GM13977 (cell line): ENCODE measurements at regions not wholly inside any gene's neighbourhood (a gene's known extent, or its start where the extent isn't known, plus 50 kb on each side); places are given as distances from the start of the nearest gene placed in this dataset.

Source experiments
- DNase-seq: peaks from one replicate; pipeline ENCODE4 v3.0.0; 2012; ENCODE audit warnings: low spot score
- CTCF ChIP-seq: IDR thresholded peaks from 2 replicates; pipeline ENCODE4 v1.5.1; 2012; ENCODE audit warnings: mild to moderate bottlenecking, control low read depth; ENCODE audit not compliant: insufficient read depth; ENCODE audit errors: extremely low read depth, missing control alignments
- in situ Hi-C: fragments of 300-500 bp; cut with MboI; formaldehyde crosslinking; loops from one replicate; pipeline ENCODE4 v1.12.0; 2022; ENCODE audit warnings: low sequenced_read_pairs, low pct_unique_long_range_greater_than_20kb, mixed read lengths, inconsistent platforms; ENCODE audit not compliant: unreplicated experiment

DNA sequence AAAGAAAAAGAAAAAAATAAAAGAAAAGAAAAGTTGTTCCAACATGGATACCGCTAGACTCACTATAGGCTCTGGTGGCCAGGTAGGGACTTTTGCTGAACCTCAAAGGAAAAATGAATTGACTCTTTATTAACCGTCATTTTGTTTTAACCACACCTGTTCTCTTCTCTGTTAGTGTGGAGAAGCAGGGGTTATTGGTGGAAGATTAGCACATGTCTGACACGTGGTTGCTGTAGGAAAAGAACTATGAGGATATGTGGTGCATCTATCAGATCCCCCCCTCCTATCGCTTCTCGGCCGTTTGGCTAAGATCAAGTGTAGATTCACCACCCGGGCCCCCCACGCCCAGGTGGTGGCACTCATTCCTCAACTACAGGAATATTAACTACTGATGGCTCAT, 212.4 kb upstream of the ZNF184 start:
- TF ChIP-seq CTCF: no peak
- in situ Hi-C loops: no loop called here

GRCh38 chr6:27684264-27685211, 211.6 kb upstream of the ZNF184 start:
- TF ChIP-seq CTCF: no peak
- in situ Hi-C loops: no loop called here
- peak; percentile 61 for DNase-seq

More for the DNA sequence above, 212.4 kb upstream of the ZNF184 start:
- DNase-seq: no peak

DNA sequence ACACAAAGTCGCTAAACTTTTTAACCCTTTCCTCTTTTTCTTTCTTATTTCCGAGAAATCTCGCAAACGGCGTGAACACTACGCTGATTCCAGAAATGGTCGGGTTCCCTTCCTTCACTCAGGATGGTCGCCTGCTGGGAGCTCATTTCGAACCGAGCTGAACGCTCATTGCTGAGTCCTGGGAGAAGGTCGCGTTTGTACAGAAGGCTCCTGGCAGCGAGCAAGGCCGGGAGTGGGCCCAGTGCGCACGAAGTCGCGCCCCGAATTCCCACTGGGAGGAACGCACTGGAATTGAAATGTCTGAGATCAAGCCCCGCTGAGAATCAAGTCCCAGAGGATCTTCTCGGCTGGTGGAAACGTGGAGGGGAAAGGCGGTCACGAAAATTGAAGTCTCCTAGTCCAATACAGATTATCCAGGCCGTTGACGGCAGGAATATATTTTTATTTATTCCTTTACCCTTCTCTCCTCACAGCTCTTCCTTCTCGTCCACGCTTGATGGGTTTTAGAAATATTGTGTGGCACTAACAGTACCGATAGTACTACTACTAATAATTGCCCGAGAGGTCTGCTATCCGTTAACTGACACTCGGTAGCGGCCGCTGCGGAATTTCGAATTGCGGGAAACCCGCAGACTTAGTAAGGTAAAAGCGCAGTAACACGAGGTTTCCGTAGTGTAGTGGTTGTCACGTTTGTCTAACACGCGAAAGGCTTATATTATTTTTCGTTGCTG, 207.2 kb upstream of the ZNF184 start:
- in situ Hi-C loops: no loop called here
- TF ChIP-seq CTCF: no peak
- DNase-seq: no peak

DNA sequence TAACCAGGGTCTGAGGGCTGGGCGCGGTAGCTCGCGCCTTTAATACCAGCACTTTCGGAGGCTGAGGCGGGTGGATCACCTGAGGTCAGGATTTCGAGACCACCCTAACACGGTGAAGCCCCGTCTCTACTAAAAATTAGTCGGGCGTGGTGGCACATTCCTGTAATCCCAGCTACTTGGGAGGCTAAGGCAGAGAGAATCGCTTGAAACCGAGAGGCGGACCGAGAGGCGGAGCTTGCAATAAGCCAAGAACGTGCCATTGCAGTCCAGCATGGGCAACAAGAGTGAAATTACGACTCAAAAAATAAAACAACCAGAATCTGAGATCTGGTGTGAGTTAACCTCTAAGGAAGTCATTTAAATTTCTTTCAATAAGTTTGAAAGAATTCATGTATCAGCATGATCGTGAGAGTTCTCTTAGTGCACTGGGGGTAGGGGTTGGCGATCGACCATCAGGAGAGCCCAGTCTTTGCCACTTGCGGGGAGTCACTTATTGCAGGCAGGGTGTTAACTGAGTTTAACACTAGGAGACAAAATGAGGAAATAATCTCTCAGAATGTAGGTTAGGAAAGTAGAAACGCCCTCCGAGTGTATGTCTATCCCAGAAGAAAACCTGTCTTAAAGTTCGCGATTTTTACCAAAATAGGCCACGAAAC, 206.5 kb upstream of the ZNF184 start:
- DNase-seq: no peak
- no peak for TF ChIP-seq CTCF
- in situ Hi-C loops: no loop called here

GRCh38 chr6:27678469-27678868, 205.6 kb upstream of the ZNF184 start:
- in situ Hi-C loops: no loop called here
- DNase-seq: no peak
- TF ChIP-seq CTCF: no peak

DNA sequence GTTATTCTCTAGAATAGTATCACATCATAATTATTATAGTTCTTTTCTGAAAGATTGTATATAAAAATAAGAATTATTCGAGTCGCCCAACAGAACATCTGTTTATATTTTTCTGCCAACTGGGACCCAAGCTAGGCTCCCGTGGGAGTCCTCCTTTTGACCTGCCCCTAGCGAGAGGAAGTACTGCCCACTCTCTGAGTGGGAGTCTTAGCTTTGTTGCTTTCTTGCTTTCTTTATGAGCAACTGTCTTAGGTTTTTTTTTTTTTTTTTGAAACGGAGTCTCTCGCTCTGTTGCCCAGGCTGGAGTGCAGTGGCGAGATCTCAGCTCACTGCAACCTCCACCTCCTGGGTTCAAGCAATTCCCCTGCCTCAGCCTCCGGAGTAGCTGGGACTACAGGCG, 202.0 kb upstream of the ZNF184 start:
- no peak for DNase-seq
- TF ChIP-seq CTCF: no peak
- in situ Hi-C loops: no loop called here
